GM18511 (cell line): ENCODE measurements at regions not wholly inside any gene's neighbourhood (a gene's known extent, or its start where the extent isn't known, plus 50 kb on each side); places are given as distances from the start of the nearest gene placed in this dataset.
"Not testable (repeated sequence)": the region's sequence is repeated elsewhere in the genome, so short reads cannot be mapped to it uniquely, and the experiment has no call there.

Source experiments
- ATAC-seq: cut with Tn5 transposase; IDR thresholded peaks from one replicate; pipeline ENCODE4 v1.9.1; 2021; ENCODE audit warnings: mild to moderate bottlenecking, moderate library complexity; ENCODE audit not compliant: unreplicated experiment

DNA sequence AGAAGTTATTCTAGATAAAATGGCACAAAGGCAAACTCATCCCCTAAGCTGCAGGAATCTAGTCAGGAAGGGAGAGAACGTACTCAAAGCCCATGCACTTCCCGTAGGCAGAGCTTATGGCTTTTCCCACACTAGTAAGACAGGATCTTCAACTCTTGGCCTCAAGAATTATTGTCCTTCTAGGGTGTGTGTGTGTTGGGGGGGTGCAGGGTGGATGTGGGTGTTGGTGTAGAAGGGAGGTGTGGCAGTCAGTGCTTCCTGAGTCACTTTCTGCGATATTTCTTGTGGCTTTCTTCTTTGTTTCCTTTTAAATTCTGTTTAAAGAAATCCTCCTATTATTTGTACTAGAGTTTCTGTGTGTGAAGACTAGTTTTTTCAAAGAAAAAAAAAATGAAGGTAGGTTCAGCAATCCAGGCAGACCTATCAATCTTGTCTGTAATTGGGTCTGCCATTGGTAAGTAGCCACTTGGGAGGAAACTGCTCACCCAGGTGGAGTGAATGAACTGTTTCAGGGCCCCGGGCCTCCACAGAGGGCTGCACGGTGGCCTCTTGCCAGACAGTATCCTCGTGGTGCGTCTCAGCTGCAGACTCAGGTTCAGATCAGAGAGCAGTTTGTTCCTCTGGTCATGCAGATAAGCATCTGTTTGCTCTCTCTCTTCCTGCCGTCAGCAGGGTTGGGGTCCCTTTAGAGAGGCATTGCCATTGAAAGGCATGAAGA lies 131.9 kb downstream of the NPR3 start:
- no peak for ATAC-seq

- ATAC-seq, result no peak
Measured at GRCh38 chr5:32843531-32843895, 132.4 kb downstream of the NPR3 start.

DNA sequence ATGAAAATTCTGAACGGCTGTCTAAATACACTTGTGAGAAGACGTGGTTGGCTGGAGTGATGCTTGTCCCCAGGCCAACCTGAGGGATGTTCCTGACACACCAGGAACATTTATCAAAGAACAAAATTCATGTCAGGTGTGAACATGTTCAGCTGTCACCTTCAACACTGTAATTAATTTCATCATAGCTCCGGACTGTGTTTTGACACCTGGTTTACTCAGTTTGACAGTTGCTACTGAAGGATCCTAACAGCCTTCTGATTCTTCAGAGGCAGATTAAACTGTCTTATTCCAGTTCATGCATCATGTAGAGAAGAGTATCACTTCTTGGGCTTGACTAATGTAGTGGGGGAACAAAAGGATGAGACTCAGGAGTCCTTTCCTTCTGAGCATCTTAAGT lies 134.1 kb downstream of the NPR3 start:
- ATAC-seq, result no peak

DNA sequence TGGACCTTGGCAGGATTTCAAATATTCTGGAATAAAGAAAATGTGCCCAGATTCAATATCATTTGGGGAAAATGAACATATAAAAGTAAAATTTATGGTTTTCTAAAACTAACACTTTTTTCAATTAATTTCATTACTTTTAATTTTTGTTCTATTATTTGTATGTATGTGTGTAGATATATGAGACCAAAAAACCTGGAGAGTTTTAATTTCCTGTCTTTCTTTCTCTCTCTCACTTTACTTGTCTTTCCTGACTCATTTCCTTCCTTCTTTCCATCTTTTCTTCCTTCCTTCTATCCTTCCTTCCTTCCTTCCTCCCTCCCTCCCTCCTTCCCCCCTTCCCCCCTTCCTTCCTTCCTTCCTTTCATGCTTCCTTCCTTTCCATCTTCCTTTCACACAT lies 137.0 kb downstream of the NPR3 start:
- ATAC-seq, result no peak

- ATAC-seq, result no peak
Measured at GRCh38 chr5:32848681-32849080, 137.6 kb downstream of the NPR3 start.

DNA sequence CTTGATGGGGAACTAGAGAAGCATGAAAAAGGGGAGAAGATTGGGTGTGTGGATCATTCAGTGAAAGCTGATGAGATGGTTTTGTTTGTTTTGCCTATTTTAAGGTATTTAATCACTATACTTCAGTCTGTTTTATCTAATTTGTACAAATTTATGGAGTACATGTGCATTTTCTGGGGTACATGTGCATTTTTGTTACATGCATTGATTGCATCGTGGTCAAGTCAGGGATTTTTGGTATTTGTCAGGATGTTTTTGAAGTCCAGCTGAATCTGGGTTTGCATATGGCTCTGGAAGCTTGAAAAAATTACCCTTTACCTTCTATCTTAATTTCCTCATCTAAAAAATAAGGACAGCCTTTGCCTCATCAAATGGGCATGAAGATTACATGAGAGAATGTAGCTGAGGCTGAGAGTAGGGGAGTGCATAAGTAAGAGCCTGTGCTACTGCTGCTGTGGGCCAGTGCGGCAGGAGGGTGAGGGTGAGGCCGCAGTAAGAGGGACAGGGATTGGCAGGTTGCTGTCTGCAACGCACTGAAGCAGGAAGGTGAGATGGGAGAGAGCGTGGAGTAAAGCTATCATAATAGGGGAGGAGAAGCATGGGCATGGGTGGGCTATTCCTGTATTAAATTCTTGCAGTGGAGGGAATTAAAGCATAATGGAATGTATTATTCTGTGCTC lies 139.8 kb downstream of the NPR3 start:
- ATAC-seq, result no peak

DNA sequence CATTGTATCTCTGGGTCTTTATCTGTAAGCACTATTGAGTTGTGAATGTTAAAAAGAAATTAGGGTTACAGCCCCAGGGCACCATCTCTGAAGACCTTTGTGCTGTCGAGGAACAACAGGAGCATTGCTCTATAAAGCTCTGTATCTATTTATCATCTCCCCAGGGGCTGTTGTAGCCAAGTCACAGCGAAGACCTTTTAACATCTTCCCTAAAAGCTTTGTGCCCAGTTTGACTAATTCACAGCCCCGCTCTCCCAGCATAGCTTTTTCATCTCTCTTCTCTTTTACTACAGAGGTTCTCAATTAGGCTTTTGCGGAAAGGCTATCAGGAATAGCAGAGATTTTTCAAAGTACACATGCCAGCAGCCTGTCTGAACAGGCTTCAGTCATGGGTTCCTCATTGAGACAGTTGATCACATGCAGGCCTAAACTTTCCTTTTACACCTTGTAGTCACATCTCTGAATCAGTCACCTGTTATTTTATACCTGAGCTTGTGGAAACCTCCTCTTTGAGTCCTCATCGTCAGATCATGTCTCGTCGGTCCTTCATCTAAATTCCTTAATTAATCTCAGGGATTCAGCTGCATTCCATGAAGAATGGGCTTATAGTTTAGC lies 140.5 kb downstream of the NPR3 start:
- ATAC-seq, result no peak

GRCh38 chr5:32852535-32852934 lies 141.4 kb downstream of the NPR3 start:
- no peak for ATAC-seq

GRCh38 chr5:32852976-32853375 lies 141.9 kb downstream of the NPR3 start:
- ATAC-seq, result no peak

GRCh38 chr5:32854473-32854872 lies 143.4 kb downstream of the NPR3 start:
- ATAC-seq, result no peak

- no peak for ATAC-seq
Measured at GRCh38 chr5:32859211-32859641, 148.1 kb downstream of the NPR3 start.

- no peak for ATAC-seq
Measured at GRCh38 chr5:32865475-32865874, 154.4 kb downstream of the NPR3 start.

DNA sequence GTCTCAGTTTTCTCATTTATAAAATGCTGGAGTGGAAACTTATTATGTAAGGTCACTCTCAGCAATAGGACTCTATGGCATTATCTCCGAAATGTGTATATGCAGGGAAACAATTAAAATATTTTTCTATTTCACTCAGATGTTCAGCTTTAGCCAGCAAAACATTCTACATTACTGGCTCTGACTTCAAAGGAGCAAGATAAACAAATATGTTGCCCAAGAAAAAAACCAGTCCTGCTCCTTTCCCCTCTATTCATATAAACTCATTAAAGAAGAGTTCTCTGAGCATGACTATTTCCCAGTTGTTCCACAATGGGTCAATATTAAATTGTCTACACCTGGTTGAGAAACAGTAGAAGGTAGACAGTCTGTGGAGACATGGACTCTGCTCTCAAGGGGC lies 155.0 kb downstream of the NPR3 start:
- no peak for ATAC-seq

DNA sequence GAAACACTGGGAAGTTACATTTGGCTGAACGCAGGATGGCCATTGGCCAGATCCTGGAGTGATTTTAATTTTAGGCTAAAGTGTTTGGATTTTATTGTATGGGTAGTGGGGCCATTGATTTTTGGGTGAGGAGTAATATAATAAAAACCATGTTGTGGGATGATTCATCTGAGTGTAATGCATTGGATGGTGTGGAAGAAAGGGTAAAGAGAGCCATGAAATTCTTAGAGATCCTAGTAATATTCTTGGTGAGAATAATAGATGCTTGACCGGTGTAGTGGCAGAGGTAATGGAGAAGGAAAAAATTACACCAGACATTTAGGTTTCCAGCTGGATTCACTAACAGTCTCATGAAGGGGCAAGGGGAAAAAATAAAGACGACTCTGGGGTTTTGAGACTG lies 158.1 kb downstream of the NPR3 start:
- ATAC-seq, result no peak

- no peak for ATAC-seq
Measured at GRCh38 chr5:32876791-32877190, 165.7 kb downstream of the NPR3 start.

GRCh38 chr5:32879364-32879763 lies 168.2 kb downstream of the NPR3 start:
- not testable (repeated sequence) for ATAC-seq

- ATAC-seq, result no peak
Measured at GRCh38 chr5:32880796-32881195, 169.7 kb downstream of the NPR3 start.

DNA sequence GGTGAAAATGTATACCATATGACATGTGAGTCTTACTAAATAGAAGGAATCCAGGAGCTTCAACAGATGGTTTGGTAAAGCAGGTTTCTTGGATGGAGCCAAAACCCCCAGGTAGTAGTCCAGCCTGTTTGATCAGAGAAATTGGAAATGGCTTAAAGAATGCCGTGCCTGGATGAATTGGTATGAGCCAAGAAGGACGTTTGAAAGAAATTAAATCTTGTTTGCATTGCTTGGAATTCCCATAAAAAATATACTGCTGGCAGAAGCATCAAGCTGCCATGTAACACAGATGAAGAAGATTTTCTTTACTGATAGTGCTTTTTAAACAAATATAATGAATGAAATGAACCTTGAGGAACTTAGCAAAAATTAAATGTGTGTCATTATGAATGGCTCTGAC lies 176.3 kb downstream of the NPR3 start:
- ATAC-seq, result no peak

- ATAC-seq, result no peak
Measured at GRCh38 chr5:32889078-32889477, 178.0 kb downstream of the NPR3 start.

GRCh38 chr5:32903613-32904012 lies 192.5 kb downstream of the NPR3 start:
- no peak for ATAC-seq

GRCh38 chr5:32908641-32909040 lies 197.5 kb downstream of the NPR3 start:
- ATAC-seq, result no peak

DNA sequence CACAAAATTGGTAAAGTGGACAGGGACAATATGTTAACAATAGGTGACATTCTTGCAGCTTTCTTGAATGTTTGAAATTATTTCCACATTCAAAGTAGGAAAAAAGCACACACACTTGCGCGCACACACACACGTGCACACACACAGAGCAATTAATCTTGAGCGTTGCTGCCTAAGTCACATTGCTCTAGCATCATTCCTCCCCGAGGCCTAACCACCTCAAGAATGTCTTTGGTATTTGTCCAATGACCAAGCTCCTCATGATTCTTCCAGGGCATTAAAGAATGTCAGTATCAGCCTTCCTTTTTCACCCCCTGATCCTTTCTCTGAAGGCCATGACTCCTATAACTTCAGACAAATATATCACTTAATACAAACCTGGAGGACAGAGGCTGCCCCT lies 198.1 kb downstream of the NPR3 start:
- ATAC-seq, result no peak
